Mucosa of descending colon (tissue), 3 donors: ENCODE measurements at regions not wholly inside any gene's neighbourhood (a gene's known extent, or its start where the extent isn't known, plus 50 kb on each side); places are given as distances from the start of the nearest gene placed in this dataset.

Experiments used
- ATAC-seq: fragments of 200-7000 bp; cut with Tn5 transposase; one replicate; pipeline ENCODE4 v1.9.1; 2020; ENCODE audit warnings: mild to moderate bottlenecking, moderate library complexity
- DNase-seq, 3 donors: peaks; one replicate each; pipeline ENCODE4 v3.0.0-alpha.2; 2020
- H3K36me3 ChIP-seq: fragments of 200-600 bp; one replicate; pipeline ENCODE4 v1.8.0; 2021; ENCODE audit warnings: low read depth, mild to moderate bottlenecking
- H3K4me1 ChIP-seq: fragments of 200-600 bp; one replicate; pipeline ENCODE4 v1.8.0; 2021; ENCODE audit warnings: low read depth, mild to moderate bottlenecking
- H3K4me3 ChIP-seq: fragments of 200-600 bp; one replicate; pipeline ENCODE4 v1.8.0; 2021; ENCODE audit warnings: mild to moderate bottlenecking
- H3K9me3 ChIP-seq: fragments of 200-600 bp; one replicate; pipeline ENCODE4 v1.8.0; 2021; ENCODE audit warnings: mild to moderate bottlenecking
- intact Hi-C, 2 donors: fragments of 100-400 bp; cut with DNase I in 1 of 2; cut with micrococcal nuclease in 1 of 2; formaldehyde crosslinking; loops; one replicate each; pipeline versions ENCODE4 v1.11.0 to v1.11.1; 2022; cut with DNase I, micrococcal nuclease
- TF ChIP-seq, protein P1 (sequence below): fragments of 200-600 bp; IDR thresholded peaks from one replicate; pipeline ENCODE4 v1.8.0; 2022; ENCODE audit warnings: antibody characterized with exemption, mild to moderate bottlenecking
- donor health status: DM: no; HTN: no; CAD: no; lungs with moderate emphysema.
- donor health status: DM: no; HTN: no; CAD: no.
- donor health status: DM: no; HTN: yes; CAD: no.

DNA sequence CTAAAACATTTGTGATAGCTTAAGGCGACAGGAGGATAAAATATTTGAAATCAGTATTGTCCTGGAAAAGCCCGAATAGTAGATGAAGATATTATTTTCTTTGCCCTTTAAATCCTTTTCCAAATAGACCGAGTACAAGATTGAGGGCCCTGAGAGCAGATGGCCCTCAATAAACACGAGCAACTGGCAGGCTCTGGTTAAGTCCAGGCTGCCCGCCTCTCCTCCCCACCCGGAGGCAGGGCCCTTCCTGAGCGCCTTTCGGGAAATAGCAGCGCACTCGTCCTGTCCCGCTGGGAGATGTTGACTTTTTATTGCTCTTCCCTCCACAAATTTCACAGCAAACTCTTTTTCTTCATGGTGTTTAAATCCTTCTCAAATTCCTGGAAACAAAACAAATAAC is 50.8 kb upstream of the MAX start:
- intact Hi-C loops = no loop called here
- ATAC-seq = peak; percentile 88

DNA sequence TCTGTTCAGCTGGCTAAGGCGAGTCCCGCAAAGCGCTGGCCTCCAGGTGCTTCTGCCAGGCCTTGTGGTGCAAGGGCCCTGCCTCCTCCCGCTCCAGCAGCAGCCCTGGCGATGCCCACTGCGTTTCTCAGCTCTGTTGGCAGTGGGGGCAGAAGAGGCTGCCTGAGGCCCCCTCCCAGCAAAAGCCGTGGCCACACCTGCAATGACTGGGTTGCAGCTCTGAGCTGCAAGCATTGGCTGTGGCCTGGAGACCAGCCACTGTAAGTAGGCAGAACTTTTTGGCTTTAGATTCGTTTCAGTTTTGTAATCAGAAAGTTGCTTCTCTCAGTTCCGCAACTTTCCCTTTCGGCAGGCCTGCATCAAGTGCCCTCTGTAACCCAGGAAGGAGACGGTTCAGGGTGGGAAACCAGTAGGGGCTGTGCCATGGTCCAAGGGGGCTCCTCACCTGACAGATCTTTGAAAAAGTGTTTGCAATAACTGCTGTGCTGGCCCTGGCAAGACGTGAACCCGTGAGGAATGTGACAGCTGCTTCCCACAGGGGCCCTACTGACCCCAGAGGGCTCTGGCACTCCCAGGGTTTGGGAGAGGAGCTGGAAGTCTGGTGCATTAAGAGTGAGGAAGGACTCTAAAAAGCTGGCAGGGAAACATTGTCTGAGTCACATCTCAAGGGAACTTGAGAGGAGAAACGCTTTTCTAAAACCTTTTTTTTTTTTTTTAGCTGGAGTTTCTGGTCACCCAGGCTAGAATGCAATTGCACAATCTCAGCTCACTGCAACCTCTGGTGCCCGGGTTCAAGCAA is 54.5 kb upstream of the MAX start:
- TF ChIP-seq, protein P1, sequence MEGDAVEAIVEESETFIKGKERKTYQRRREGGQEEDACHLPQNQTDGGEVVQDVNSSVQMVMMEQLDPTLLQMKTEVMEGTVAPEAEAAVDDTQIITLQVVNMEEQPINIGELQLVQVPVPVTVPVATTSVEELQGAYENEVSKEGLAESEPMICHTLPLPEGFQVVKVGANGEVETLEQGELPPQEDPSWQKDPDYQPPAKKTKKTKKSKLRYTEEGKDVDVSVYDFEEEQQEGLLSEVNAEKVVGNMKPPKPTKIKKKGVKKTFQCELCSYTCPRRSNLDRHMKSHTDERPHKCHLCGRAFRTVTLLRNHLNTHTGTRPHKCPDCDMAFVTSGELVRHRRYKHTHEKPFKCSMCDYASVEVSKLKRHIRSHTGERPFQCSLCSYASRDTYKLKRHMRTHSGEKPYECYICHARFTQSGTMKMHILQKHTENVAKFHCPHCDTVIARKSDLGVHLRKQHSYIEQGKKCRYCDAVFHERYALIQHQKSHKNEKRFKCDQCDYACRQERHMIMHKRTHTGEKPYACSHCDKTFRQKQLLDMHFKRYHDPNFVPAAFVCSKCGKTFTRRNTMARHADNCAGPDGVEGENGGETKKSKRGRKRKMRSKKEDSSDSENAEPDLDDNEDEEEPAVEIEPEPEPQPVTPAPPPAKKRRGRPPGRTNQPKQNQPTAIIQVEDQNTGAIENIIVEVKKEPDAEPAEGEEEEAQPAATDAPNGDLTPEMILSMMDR = no peak
- intact Hi-C loops = no loop called here
- Histone ChIP-seq H3K9me3 (no peaks in the 10 kb centered on the region), H3K4me3 (no peak overlapping the region), H3K4me1 (no peaks in the 10 kb centered on the region), H3K36me3 (no peaks in the 10 kb centered on the region)
- ATAC-seq = peak; percentile 30
- peak in 1 of 3 donors; percentile 54 for DNase-seq

More for the DNA sequence above, 50.8 kb upstream of the MAX start:
- no peaks in the 10 kb centered on the region for H3K9me3 ChIP-seq
- H3K36me3 ChIP-seq = no peaks in the 10 kb centered on the region
- H3K4me3 ChIP-seq = no peak overlapping the region
- no peaks in the 10 kb centered on the region for H3K4me1 ChIP-seq
- TF ChIP-seq, protein P1 = no peak
- DNase-seq = peak; percentile 32 to 69 (median 60)

- TF ChIP-seq, protein P1 = no peak
- ATAC-seq = no peak
- H3K4me1 ChIP-seq = no peaks in the 10 kb centered on the region
- no peaks in the 10 kb centered on the region for H3K36me3 ChIP-seq
- DNase-seq = no peak
- no peak overlapping the region for H3K4me3 ChIP-seq
- intact Hi-C loops = loop anchor here (10.0 kb wide), 4 partner anchors 245 to 915 kb away; no protein-coding TSS in a partner anchor
- H3K9me3 ChIP-seq = no peaks in the 10 kb centered on the region
Measured at GRCh38 chr14:65159281-65160062, 57.2 kb upstream of the MAX start.

DNA sequence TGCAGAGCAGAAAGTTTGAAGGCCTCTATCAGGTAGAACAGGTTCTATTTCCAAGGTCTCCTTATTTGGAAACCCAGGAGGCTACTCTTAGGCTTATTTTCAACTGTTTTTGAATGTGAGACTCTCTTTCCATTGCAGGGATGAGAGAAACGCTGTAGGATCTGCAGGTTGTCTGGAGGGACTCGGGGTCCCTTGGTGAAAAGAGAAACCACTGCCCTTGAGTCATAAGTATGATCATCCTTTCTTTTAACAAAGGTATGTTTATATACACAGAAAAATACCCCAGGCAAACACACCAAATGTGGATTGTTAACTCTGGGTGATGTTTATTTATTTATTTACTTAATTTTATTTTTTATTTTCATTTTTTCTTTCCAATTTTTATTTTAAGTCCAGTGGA is 57.8 kb upstream of the MAX start:
- ATAC-seq (no peak), DNase-seq (no peak)
- no peaks in the 10 kb centered on the region for H3K9me3 ChIP-seq
- no peaks in the 10 kb centered on the region for H3K36me3 ChIP-seq
- H3K4me1 ChIP-seq = no peaks in the 10 kb centered on the region
- intact Hi-C loops = loop anchor here (10.0 kb wide), 4 partner anchors 245 to 915 kb away; no protein-coding TSS in a partner anchor
- TF ChIP-seq, protein P1 = no peak
- no peak overlapping the region for H3K4me3 ChIP-seq

DNA sequence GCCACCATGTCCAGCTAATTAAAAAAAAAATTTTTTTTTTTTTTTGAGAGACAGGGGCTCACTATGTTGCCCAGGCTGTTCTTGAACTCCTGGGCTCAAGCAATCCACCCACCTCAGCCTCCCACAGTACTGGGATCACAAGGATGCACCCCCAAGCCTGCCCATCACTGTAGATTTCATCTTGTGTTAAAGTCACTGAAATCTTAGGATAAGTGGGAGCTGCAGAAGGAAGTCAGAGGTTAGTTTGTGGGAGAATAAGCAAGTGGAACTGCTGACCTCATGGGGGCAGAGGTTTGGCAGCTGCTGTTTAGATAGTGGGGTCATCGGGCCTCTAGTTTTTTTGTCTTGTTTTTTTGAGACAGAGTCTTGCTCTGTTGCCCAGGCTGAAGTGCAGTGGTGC is 59.7 kb upstream of the MAX start:
- Histone ChIP-seq H3K4me3 (no peak overlapping the region), H3K9me3 (no peaks in the 10 kb centered on the region), H3K36me3 (no peaks in the 10 kb centered on the region), H3K4me1 (no peaks in the 10 kb centered on the region)
- TF ChIP-seq, protein P1 = no peak
- ATAC-seq = no peak
- intact Hi-C loops = loop anchor here (10.0 kb wide), 4 partner anchors 243 to 913 kb away; no protein-coding TSS in a partner anchor
- no peak for DNase-seq
